MCF 10A (cell line): ENCODE measurements at regions not wholly inside any gene's neighbourhood (a gene's known extent, or its start where the extent isn't known, plus 50 kb on each side); places are given as distances from the start of the nearest gene placed in this dataset.
"Not testable (repeated sequence)": the region's sequence is repeated elsewhere in the genome, so short reads cannot be mapped to it uniquely, and the experiment has no call there.

Experiments used
- BruUV-seq: library from RNA; stranded (reverse); fragments of 400-500 nt; replicated peaks from 2 replicates; lab custom pipeline; 2021; lab: Mats Ljungman, UMichigan
- CTCF ChIA-PET: fragments of 300-600 bp; sonication (Branson Sonifier 250); formaldehyde crosslinking; extraction: SDS; loops from one replicate; lab custom pipeline; 2021; ENCODE audit warnings: antibody characterized with exemption, inconsistent platforms; lab: Yijun Ruan, JAX
- POLR2A ChIA-PET: fragments of 300-600, 350-650 bp; sonication (Branson Sonifier 250); formaldehyde crosslinking; extraction: SDS; loops from one replicate; lab custom pipeline; 2020; ENCODE audit warnings: antibody characterized with exemption, inconsistent platforms; lab: Yijun Ruan, JAX
- DNase-seq: peaks from one replicate; pipeline ENCODE4 v3.0.0-alpha.2; 2018; ENCODE audit not compliant: unreplicated experiment
- H3K27ac Mint-ChIP-seq: one replicate; pipeline ENCODE4 v1.8.0; 2022; ENCODE audit warnings: mild to moderate bottlenecking, low read depth, mixed read lengths; ENCODE audit not compliant: unreplicated experiment
- H3K27me3 Mint-ChIP-seq: one replicate; pipeline ENCODE4 v1.8.0; 2022; ENCODE audit warnings: mixed read lengths; ENCODE audit not compliant: insufficient read depth, unreplicated experiment
- H3K36me3 Mint-ChIP-seq: one replicate; pipeline ENCODE4 v1.8.0; 2022; ENCODE audit warnings: mild to moderate bottlenecking, moderate library complexity, mixed read lengths; ENCODE audit not compliant: insufficient read depth, unreplicated experiment
- H3K4me1 Mint-ChIP-seq: one replicate; pipeline ENCODE4 v1.8.0; 2022; ENCODE audit warnings: mixed read lengths; ENCODE audit not compliant: insufficient read depth, unreplicated experiment
- H3K4me3 Mint-ChIP-seq: one replicate; pipeline ENCODE4 v1.8.0; 2022; ENCODE audit warnings: mild to moderate bottlenecking, moderate library complexity, mixed read lengths; ENCODE audit not compliant: unreplicated experiment
- H3K9me3 Mint-ChIP-seq: one replicate; pipeline ENCODE4 v1.8.0; 2022; ENCODE audit warnings: mixed read lengths; ENCODE audit not compliant: unreplicated experiment
- CTCF ChIP-seq: fragments of 200-600 bp; IDR thresholded peaks from one replicate; pipeline ENCODE4 v1.8.0; 2022; ENCODE audit warnings: antibody characterized with exemption, mild to moderate bottlenecking; ENCODE audit not compliant: unreplicated experiment
- intact Hi-C: fragments of 100-400 bp; cut with micrococcal nuclease; formaldehyde crosslinking; loops from 2 replicates; pipeline ENCODE4 v1.14.1; 2022

GRCh38 chr7:84924353-84924752, 262.5 kb downstream of the SEMA3D start:
- intact Hi-C loops, result no loop called here
- Mint-ChIP-seq H3K4me3 (no peak overlapping the region), H3K4me1 (no peaks in the 10 kb centered on the region), H3K36me3 (no peaks in the 10 kb centered on the region), H3K27me3 (no peaks in the 10 kb centered on the region), H3K27ac (no peak overlapping the region), H3K9me3 (peaks cover 10% of the 10 kb centered on the region)
- no TSS peak for BruUV-seq
- ChIA-PET POLR2A (no interaction called here), CTCF (no interaction called here)
- DNase-seq, result no peak
- no peak for TF ChIP-seq CTCF

GRCh38 chr7:84923348-84923747, 263.5 kb downstream of the SEMA3D start:
- BruUV-seq, result no TSS peak
- Mint-ChIP-seq H3K27ac (no peak overlapping the region), H3K27me3 (no peaks in the 10 kb centered on the region), H3K9me3 (peaks cover 10% of the 10 kb centered on the region), H3K4me1 (no peaks in the 10 kb centered on the region), H3K4me3 (no peak overlapping the region), H3K36me3 (no peaks in the 10 kb centered on the region)
- ChIA-PET CTCF (no interaction called here), POLR2A (no interaction called here)
- TF ChIP-seq CTCF, result no peak
- no peak for DNase-seq
- intact Hi-C loops, result no loop called here

- Mint-ChIP-seq H3K4me1 (no peaks in the 10 kb centered on the region), H3K27me3 (no peaks in the 10 kb centered on the region), H3K9me3 (peaks cover 10% of the 10 kb centered on the region), H3K36me3 (no peaks in the 10 kb centered on the region), H3K27ac (no peak overlapping the region), H3K4me3 (no peak overlapping the region)
- no peak for DNase-seq
- BruUV-seq, result no TSS peak
- no peak for TF ChIP-seq CTCF
- ChIA-PET POLR2A (no interaction called here), CTCF (no interaction called here)
- intact Hi-C loops, result no loop called here
Observed at GRCh38 chr7:84921154-84921553, 265.7 kb downstream of the SEMA3D start.

GRCh38 chr7:84916973-84917372, 269.9 kb downstream of the SEMA3D start:
- CTCF ChIA-PET, result interaction anchor here (1.0 to 1.2 kb wide), 2 partner anchors 25 to 108 kb away, joined by 4 to 8 read pairs; no protein-coding TSS in a partner anchor

GRCh38 chr7:84916161-84916560, 270.7 kb downstream of the SEMA3D start:
- intact Hi-C loops, result no loop called here
- BruUV-seq, result no TSS peak
- CTCF ChIA-PET, result interaction anchor here (1.0 kb wide), 1 partner anchor 26 kb away, joined by 8 read pairs; no protein-coding TSS in a partner anchor
- DNase-seq, result no peak
- Mint-ChIP-seq H3K27me3 (no peaks in the 10 kb centered on the region), H3K27ac (no peak overlapping the region), H3K9me3 (peaks cover 10% of the 10 kb centered on the region), H3K4me3 (no peak overlapping the region), H3K4me1 (no peaks in the 10 kb centered on the region), H3K36me3 (no peaks in the 10 kb centered on the region)
- POLR2A ChIA-PET, result no interaction called here
- no peak for TF ChIP-seq CTCF

More at GRCh38 chr7:84916973-84917372, 269.9 kb downstream of the SEMA3D start:
- DNase-seq, H3K9me3 Mint-ChIP-seq, H3K27me3 Mint-ChIP-seq, H3K27ac Mint-ChIP-seq, H3K4me3 Mint-ChIP-seq, intact Hi-C loops, H3K4me1 Mint-ChIP-seq, POLR2A ChIA-PET, H3K36me3 Mint-ChIP-seq, BruUV-seq: not testable (repeated sequence)
